GM18951 (cell line): ENCODE measurements at regions not wholly inside any gene's neighbourhood (a gene's known extent, or its start where the extent isn't known, plus 50 kb on each side); places are given as distances from the start of the nearest gene placed in this dataset.

Experiments used
- POLR2A ChIP-seq: IDR thresholded peaks from 4 replicates; pipeline ENCODE4 v1.6.1; 2011; ENCODE audit warnings: mild to moderate bottlenecking; ENCODE audit not compliant: insufficient read length, insufficient read depth; ENCODE audit errors: extremely low read depth
- in situ Hi-C: fragments of 300-500 bp; cut with MboI; formaldehyde crosslinking; loops from one replicate; pipeline ENCODE4 v1.12.0; 2022; ENCODE audit warnings: low sequenced_read_pairs, mixed read lengths, inconsistent platforms; ENCODE audit not compliant: unreplicated experiment

DNA sequence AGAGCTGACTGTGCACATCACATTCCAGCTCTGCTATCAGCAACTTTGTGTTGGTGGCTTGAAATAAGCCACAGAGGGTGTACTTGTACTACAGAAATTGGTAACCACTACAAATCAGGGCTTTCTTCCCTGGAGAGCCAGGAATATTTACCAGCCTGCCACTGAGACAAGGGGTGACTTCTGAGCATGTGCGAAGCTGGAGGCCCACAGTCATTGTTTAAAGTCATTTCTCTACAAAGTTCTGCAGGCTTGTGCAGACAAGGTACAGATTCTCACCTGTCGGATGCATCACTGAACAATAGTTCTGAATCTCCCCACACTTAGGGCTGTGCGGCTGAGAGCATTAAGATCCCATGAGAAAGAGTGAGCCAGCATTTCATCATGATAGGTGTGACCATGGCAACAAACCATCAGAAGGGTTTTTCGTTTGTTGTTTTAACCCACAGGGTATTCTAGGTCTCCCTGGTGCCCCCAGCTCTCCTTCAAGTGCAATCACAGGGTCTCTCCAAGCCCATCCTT lies 292.8 kb downstream of the CDC5L start:
- in situ Hi-C loops = no loop called here
- no peak for TF ChIP-seq POLR2A

DNA sequence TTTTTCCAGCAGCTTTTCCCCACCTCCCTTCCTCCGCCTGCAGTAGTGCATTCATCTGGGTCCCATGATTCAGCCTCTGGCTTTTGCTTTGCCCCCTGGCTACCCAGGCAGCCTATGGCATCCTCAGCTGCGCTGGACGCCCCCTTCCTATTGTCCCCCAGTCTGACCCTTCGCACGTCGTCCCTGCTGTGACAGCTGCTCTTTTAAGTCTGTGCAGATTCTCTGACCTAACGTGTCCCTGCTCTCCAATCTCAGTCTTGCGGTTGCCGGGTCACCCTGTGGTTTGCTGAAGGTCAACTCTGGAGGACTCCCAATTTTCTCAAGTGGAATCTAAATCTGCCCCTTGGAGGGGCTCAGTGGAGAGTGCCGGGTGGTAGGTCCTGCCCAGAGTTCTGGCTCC lies 294.3 kb downstream of the CDC5L start:
- TF ChIP-seq POLR2A = no peak
- in situ Hi-C loops = no loop called here

DNA sequence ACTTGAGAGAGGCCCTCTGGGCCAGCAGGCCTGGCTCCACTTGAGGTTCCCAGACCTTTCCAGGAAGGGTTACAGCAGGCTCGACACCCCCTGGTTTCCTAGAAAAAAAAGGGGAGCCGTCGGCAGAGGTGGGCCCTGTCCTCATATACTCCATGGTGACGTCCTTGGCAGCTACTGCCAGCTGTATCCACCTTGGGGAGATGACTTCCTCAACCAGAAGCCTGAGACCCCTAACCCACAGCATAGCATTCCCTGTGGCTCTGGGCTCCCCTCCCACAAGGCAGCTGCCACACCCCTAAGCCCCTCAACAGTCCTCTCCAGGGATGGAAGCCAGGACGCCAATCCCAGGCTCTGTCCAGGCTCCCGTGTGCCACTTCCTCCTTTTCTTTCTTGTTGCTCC lies 294.8 kb downstream of the CDC5L start:
- in situ Hi-C loops = no loop called here
- no peak for TF ChIP-seq POLR2A

DNA sequence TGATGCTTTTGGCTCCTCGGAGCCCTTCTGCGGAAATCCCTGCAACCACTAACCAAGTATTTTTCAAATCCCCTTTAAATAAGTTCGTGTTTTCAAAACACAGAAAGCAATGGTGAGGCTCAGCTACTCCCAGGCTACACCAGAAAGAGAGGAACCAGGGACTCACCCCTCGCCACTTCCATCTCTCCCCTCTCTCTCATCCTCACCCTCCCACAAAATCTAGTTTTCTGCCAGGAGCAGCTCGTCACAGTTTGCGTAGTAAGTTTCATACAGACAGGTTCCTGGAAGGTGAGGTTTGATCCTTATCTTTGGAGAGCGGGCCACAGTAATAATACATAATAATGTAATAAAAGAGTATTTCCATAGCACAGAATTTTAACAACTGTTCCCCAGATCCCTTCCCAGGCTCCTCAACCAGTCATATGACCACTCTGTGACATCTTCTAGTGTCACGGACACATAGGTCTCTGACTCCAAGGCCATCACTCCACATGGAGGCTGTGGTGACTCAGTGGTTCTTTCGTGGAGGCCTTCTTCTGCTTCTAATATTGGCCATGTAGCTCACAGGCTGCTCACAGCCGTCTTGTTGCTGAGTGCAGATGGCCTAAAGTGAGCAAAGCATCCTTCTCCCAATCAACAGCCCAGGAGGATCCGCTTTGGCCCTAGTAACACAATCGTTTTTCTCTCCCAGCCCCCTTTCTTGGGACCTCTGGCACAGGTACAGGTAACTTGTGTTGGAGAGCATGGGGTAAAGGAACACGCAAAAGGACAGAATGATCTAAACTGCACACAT lies 295.7 kb downstream of the CDC5L start:
- in situ Hi-C loops = no loop called here
- no peak for TF ChIP-seq POLR2A

DNA sequence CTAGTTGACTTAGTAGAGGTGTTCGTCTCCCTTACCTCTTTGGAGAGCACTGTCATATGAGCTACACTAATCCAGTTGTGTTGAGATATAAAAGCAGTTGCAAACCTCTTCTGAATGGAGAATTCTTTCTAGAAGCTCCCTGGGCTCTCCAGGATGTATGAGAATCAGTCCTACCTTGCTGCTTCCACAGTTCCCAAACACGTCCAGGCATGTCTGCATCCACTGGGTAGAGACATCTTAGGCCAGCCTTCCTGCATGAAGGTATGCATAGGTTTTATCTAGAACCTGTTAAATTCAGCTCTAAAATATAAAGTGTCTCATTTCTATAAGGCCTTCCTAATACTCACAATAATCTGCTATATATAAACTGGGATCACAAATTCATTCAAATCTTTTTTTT lies 297.7 kb downstream of the CDC5L start:
- in situ Hi-C loops = no loop called here

DNA sequence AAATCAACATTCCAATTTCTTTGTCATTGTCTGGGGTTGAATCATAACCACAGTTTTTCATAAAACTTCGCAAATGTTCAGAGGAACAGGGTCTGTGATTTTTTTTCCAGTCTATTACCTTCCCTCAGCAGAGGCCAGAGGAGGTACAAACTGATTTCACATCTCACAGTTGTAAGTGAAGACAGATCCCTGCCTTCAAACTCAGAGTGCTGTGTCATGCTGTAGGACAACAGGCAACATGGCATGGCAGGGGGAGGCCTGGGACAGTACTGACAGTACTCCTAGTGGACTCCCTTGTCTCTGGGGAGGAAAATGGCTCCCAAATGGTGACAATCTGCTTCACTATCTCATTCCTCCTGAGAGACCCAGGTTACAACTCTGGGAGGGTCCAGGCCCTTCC lies 308.6 kb downstream of the CDC5L start:
- in situ Hi-C loops = no loop called here
- no peak for TF ChIP-seq POLR2A

More for the DNA sequence above, 297.7 kb downstream of the CDC5L start:
- no peak for TF ChIP-seq POLR2A

DNA sequence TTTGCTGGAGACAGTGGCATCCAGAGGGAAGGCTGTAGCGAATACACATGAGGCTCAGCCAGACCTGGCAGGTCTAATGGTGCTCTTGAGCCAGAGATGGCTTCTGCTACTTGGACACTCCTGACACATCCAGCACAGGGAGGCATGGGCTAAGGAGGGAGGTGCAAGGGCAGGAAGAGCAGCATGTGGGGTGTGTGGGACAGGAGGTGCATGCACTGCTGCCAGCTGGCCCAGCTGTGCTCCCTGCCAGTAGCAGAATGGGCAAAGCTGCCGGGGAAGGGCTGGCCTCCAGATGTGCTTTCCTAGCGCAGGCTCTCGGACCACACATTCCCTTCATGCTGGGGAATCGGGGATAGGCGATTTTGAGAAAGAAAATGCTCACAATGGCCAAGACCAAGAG lies 309.2 kb downstream of the CDC5L start:
- TF ChIP-seq POLR2A = no peak
- in situ Hi-C loops = no loop called here

DNA sequence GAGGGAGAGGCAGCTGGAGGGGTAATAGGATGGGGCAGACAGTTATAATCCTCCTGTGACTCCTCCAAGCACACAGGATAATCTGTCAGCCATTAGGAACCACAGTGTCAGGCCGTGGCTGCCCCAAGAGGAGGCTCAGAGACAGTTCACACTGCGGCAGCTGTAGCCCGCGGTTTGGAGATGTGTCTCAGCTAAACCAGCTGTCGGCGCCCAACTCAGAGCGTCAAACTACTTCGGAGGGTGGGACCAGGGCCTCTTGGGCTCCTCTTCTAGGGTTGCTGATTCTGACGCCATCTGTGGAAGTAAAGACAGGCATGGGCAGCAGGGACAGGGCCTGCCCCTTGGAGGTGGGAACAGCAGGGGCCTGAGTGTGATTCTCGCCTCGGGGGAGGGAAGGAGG lies 309.8 kb downstream of the CDC5L start:
- in situ Hi-C loops = no loop called here
- TF ChIP-seq POLR2A = no peak

DNA sequence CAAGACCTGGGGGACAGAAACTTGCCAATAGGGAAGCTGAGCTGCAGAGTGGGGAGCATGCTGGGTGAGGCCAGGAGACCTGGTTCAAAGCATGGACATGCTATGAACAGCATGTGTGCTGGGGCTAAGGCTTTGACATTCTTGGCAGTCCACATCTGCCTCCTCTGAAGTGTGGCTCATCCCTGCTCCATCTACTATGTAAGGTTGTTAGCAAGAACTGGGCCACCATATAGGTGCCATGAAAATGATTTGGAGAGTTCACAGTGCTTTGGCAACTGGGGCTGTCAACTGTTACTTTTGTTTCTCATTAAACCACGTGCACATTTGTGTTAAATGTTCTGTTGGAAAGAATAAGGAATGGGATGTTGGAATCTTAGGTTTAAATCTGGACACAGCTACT lies 311.1 kb downstream of the CDC5L start:
- no peak for TF ChIP-seq POLR2A
- in situ Hi-C loops = no loop called here

DNA sequence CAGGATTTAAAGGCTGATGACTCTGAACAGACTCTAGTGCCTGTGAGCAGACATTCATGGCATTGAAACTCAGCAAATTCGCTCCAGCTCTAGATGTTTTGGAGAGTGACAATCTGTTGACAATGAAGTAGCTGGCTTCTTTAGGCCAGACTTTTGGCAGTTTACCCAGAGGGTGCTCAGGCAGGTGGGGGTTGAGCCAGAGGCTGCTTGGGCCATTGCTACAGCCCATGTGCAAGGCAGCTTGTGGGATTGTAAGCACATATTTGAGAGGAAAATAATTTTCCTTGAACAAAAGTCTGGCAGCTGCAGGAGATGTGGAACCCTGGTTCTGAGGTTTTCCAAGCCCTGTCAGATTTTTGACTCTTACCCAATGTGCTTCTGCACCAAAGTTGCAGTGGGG lies 311.6 kb downstream of the CDC5L start:
- TF ChIP-seq POLR2A = no peak
- in situ Hi-C loops = no loop called here

DNA sequence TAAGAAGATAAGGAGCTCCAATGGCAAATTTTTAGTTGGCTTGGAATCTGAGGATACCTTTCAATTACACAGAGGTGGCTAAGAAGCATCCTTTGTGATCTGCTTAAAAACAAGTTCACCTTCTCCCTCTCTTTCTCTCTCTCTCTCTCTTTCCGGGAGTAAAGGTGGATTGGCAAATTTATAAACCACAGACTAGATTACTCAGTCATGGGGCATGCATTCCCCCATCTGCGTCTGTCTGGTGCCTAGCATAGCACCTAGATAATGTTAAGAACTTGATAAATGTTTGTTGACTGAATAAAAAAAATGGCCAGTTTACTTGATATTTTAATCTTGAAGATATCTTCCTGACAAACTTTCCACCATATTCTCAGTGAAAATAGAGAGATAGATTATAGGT lies 312.3 kb downstream of the CDC5L start:
- in situ Hi-C loops = no loop called here
- TF ChIP-seq POLR2A = no peak

DNA sequence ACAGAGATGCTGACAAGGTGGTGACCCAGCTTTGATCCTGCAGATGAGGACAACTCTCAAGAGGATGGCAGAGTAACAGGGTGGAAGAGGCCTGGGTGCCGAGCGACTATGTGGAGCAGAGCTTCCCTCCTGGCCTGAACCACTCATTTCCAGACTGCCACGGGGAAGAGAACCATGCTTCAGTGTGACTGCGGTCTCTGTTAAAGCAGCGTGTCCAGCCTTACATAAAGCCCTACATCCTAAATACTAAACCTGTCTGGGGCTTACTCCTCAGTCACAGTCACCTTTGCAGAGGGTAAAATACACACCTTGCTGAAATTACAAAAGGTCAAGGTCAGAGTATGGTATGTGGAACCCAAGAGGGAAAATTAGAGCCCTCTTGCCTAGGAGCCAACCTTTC lies 312.9 kb downstream of the CDC5L start:
- TF ChIP-seq POLR2A = no peak
- in situ Hi-C loops = no loop called here

DNA sequence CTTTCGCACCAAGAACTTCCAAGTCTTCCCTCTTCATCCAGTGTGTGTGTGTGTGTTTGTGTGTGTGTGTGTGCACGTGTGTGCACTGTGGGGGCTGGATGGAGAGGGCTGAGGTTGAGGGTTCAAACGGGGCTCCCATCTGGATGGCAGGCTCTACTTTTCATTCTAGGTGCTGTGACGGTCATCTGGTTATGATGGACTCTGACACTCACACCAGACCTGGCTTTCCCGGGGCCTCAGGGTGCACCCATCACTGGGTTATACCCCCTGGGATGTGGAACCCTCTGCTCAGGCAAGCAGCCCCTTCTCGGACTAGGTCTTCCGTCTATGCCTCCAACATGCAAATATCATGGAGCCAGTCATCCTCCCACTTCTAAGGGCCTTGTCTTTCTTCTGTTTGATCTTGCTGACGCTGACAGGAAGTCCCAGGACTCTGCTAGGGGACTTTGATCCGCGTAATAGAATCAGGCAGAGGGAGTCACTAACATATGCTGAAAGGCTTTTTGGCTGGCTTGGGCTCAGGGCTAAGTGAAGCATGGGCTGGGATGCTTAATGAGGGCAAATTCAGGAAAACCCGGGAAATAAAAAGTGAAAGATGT lies 313.6 kb downstream of the CDC5L start:
- in situ Hi-C loops = no loop called here
- TF ChIP-seq POLR2A = no peak

DNA sequence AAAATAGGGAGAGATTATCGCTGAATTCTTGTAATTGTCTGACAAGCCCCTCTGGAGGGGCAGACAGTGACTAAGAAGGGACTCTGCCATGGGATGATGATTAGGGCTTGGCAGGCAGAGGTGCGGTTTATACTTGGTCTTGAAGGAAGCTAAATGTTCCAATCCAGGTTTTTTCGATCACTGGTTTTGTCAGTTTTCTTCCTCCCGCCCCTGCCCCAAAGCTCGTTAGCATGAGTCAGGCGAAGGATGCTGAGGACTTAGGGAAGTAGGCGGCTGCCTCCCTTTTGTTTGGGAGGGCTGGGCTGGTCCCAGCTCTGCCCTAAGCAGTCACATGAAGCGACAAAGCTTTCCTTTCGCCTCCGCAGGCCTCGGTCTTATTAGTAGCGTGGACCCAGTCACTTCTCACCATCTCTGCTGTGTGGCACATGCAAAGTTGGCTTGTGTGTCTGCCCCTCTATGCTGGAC lies 314.2 kb downstream of the CDC5L start:
- in situ Hi-C loops = no loop called here
- TF ChIP-seq POLR2A = no peak
